Stimulated activated CD4-positive, alpha-beta T cell treated with anti-CD3 and anti-CD28 coated beads, Interleukin-4, amount 100 ng/mL, for 4 hours (primary cell): ENCODE measurements at regions not wholly inside any gene's neighbourhood (a gene's known extent, or its start where the extent isn't known, plus 50 kb on each side); places are given as distances from the start of the nearest gene placed in this dataset.

Experiments
- DNase-seq, 2 experiments: peaks; one replicate each; pipeline ENCODE4 v3.0.0-alpha.2; 2020

- no peak for DNase-seq
Observed at GRCh38 chr7:130881091-130881798, 147.2 kb upstream of the KLF14 start.

GRCh38 chr7:130881799-130882141 lies 147.8 kb upstream of the KLF14 start:
- DNase-seq: no peak

GRCh38 chr7:130882396-130882795 lies 148.4 kb upstream of the KLF14 start:
- DNase-seq: no peak

GRCh38 chr7:130883928-130884327 lies 149.9 kb upstream of the KLF14 start:
- DNase-seq: no peak

GRCh38 chr7:130884437-130885417 lies 150.7 kb upstream of the KLF14 start:
- no peak for DNase-seq

- DNase-seq: no peak
Observed at GRCh38 chr7:130886438-130887135, 152.6 kb upstream of the KLF14 start.

GRCh38 chr7:130887182-130887956 lies 153.4 kb upstream of the KLF14 start:
- no peak for DNase-seq

GRCh38 chr7:130887957-130888371 lies 154.0 kb upstream of the KLF14 start:
- DNase-seq: no peak

GRCh38 chr7:130888468-130888867 lies 154.5 kb upstream of the KLF14 start:
- DNase-seq: no peak

- DNase-seq: no peak
Observed at GRCh38 chr7:130890176-130891020, 156.4 kb upstream of the KLF14 start.

GRCh38 chr7:130891254-130892094 lies 157.5 kb upstream of the KLF14 start:
- no peak for DNase-seq

GRCh38 chr7:130893441-130893894 lies 159.5 kb upstream of the KLF14 start:
- no peak for DNase-seq

GRCh38 chr7:130894146-130894908 lies 160.3 kb upstream of the KLF14 start:
- no peak for DNase-seq

- DNase-seq: no peak
Observed at GRCh38 chr7:130894909-130895750, 161.1 kb upstream of the KLF14 start.

- DNase-seq: no peak
Observed at GRCh38 chr7:130896051-130896881, 162.3 kb upstream of the KLF14 start.

- DNase-seq: peak; percentile 64 to 79
Observed at GRCh38 chr7:130896898-130897514, 163.0 kb upstream of the KLF14 start.
